Panc1 (cell line): ENCODE measurements at regions not wholly inside any gene's neighbourhood (a gene's known extent, or its start where the extent isn't known, plus 50 kb on each side); places are given as distances from the start of the nearest gene placed in this dataset.

Experiments used
- ATAC-seq: fragments of 200-7000 bp; cut with Tn5 transposase; 2 replicates; pipeline ENCODE4 v1.9.1; 2020; ENCODE audit warnings: mild to moderate bottlenecking, moderate library complexity
- BruUV-seq: library from RNA; stranded (reverse); fragments of 400-500 nt; replicated peaks from 2 replicates; lab custom pipeline; 2021; lab: Mats Ljungman, UMichigan
- CTCF ChIA-PET: fragments of 300-600 bp; sonication (Branson Sonifier 250); formaldehyde crosslinking; loops from one replicate; lab custom pipeline; 2022; ENCODE audit warnings: antibody characterized with exemption; lab: Charles Lee
- POLR2A ChIA-PET: fragments of 300-600 bp; sonication (Branson Sonifier 250); formaldehyde crosslinking; loops from one replicate; lab custom pipeline; 2022; ENCODE audit warnings: antibody characterized with exemption; lab: Charles Lee
- DNase-seq: peaks from one replicate; pipeline ENCODE4 v3.0.0-alpha.2; 2010; ENCODE audit warnings: low read depth, low spot score
- H3K27ac ChIP-seq: 2 replicates; pipeline ENCODE4 v1.5.1; 2011; ENCODE audit warnings: mild to moderate bottlenecking, low read length, inconsistent platforms
- H3K27me3 ChIP-seq: fragments of 200-500 bp; sonication (Bioruptor generic); 2 replicates; pipeline ENCODE4 v1.6.0; 2014; ENCODE audit warnings: low read length, inconsistent platforms; ENCODE audit not compliant: control insufficient read depth, insufficient read depth
- H3K36me3 ChIP-seq: fragments of 200-500 bp; sonication (Bioruptor generic); 2 replicates; pipeline ENCODE4 v1.5.1; 2014; ENCODE audit warnings: inconsistent platforms, mild to moderate bottlenecking, low read length, moderate library complexity; ENCODE audit not compliant: control insufficient read depth, insufficient read depth
- H3K4me1 ChIP-seq: 2 replicates; pipeline ENCODE4 v1.5.1; 2011; ENCODE audit warnings: inconsistent platforms, mild to moderate bottlenecking, low read length, moderate library complexity; ENCODE audit not compliant: control insufficient read depth, insufficient read depth
- H3K4me3 ChIP-seq, 2 experiments: 2 replicates each; pipeline ENCODE4 v1.5.1; 2011 to 2012; ENCODE audit warnings: low read depth in 2 of 2, low read length in 2 of 2, mild to moderate bottlenecking in 2 of 2, inconsistent platforms in 1 of 2, moderate library complexity in 1 of 2
- H3K9me3 ChIP-seq: fragments of 200-500 bp; sonication (Bioruptor generic); 2 replicates; pipeline ENCODE4 v1.5.1; 2014; ENCODE audit warnings: low read depth, mild to moderate bottlenecking, inconsistent platforms, low read length, moderate library complexity; ENCODE audit not compliant: control insufficient read depth, insufficient read depth
- CTCF ChIP-seq: fragments of 450-650 bp; IDR thresholded peaks from 2 replicates; pipeline ENCODE4 v1.5.1; 2017; ENCODE audit warnings: mild to moderate bottlenecking
- POLR2AphosphoS5 ChIP-seq: IDR thresholded peaks from 2 replicates; pipeline ENCODE4 v1.6.1; 2012; ENCODE audit warnings: mild to moderate bottlenecking, low read depth, low read length, moderate library complexity
- REST ChIP-seq, 2 experiments: IDR thresholded peaks; 2 replicates each; pipeline ENCODE4 v1.6.1; 2011 to 2012; ENCODE audit warnings: low read depth in 2 of 2, control low read depth in 1 of 2, low read length in 1 of 2, mild to moderate bottlenecking in 1 of 2, moderate library complexity in 1 of 2; ENCODE audit not compliant: insufficient read depth in 1 of 2
- SIN3A ChIP-seq: IDR thresholded peaks from 2 replicates; pipeline ENCODE4 v1.6.1; 2012; ENCODE audit warnings: low read depth, mild to moderate bottlenecking, low read length, moderate library complexity, borderline replicate concordance; ENCODE audit not compliant: insufficient read depth
- TCF7L2 ChIP-seq: IDR thresholded peaks from 2 replicates; pipeline ENCODE4 v1.6.1; 2011; ENCODE audit warnings: mild to moderate bottlenecking, low read depth, low read length, inconsistent platforms
- in situ Hi-C: cut with HindIII; loops from 2 replicates; pipeline ENCODE4 v1.10.0; 2016; ENCODE audit warnings: low sequenced_read_pairs, low pct_unique_long_range_greater_than_20kb
- intact Hi-C: fragments of 100-400 bp; cut with micrococcal nuclease; formaldehyde crosslinking; loops from one replicate; pipeline ENCODE4 v1.10.0; 2022; ENCODE audit not compliant: unreplicated experiment

DNA sequence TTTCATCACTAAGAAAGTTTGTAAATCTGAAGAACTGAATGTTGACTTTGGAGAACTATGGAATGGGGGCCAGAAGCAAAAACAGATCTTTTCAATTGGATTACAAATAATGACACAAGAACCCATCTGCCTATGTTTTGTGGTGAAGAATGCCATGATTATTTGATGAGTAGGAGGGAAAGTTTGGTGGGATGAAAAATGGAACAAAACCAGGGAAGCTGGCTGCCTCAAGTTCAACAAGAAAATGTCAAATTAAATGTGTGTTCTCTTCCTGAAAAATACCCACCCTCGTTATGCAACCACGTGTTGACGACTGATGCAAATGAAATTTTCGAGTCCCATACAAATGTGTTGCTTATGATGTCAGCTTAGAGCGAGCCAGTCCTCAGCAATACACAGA lies 208.5 kb downstream of the GPR37 start:
- ChIA-PET POLR2A (no interaction called here), CTCF (no interaction called here)
- H3K4me3 ChIP-seq, result no peak overlapping the region
- H3K27ac ChIP-seq, result no peak overlapping the region
- no peaks in the 10 kb centered on the region for H3K27me3 ChIP-seq
- no TSS peak for BruUV-seq
- no peak for DNase-seq
- no peaks in the 10 kb centered on the region for H3K36me3 ChIP-seq
- intact Hi-C loops, result no loop called here
- in situ Hi-C loops, result no loop called here
- H3K9me3 ChIP-seq, result no peaks in the 10 kb centered on the region
- no peak for ATAC-seq
- H3K4me1 ChIP-seq, result no peaks in the 10 kb centered on the region
- no peak for TF ChIP-seq TCF7L2
- no peak for TF ChIP-seq CTCF
- no peak for TF ChIP-seq REST (IDR thresholded peaks at IDR 0.05; ENCODE audit: insufficient read depth in 1 of 2, low read depth in 2 of 2, low read length in 1 of 2)
- TF ChIP-seq POLR2AphosphoS5, result no peak
- TF ChIP-seq SIN3A, result no peak

GRCh38 chr7:124553502-124553901 lies 212.1 kb downstream of the GPR37 start:
- POLR2A ChIA-PET, result no interaction called here
- no peaks in the 10 kb centered on the region for H3K9me3 ChIP-seq
- H3K4me3 ChIP-seq, result no peak overlapping the region
- ATAC-seq (no peak), DNase-seq (no peak)
- in situ Hi-C loops (no loop called here), intact Hi-C loops (no loop called here)
- BruUV-seq, result no TSS peak
- TF ChIP-seq SIN3A (no peak), CTCF (no peak), REST (IDR thresholded peaks at IDR 0.05; ENCODE audit: insufficient read depth in 1 of 2, low read depth in 2 of 2, low read length in 1 of 2) (no peak), POLR2AphosphoS5 (no peak), TCF7L2 (no peak)
- H3K27ac ChIP-seq, result no peak overlapping the region
- H3K4me1 ChIP-seq, result no peaks in the 10 kb centered on the region
- no peaks in the 10 kb centered on the region for H3K36me3 ChIP-seq
- CTCF ChIA-PET, result no interaction called here
- H3K27me3 ChIP-seq, result no peaks in the 10 kb centered on the region
